SW 1271 (cell line): ENCODE measurements at regions not wholly inside any gene's neighbourhood (a gene's known extent, or its start where the extent isn't known, plus 50 kb on each side); places are given as distances from the start of the nearest gene placed in this dataset.

Experiments used
- DNase-seq, 2 experiments: peaks; one replicate each; lab custom pipeline; 2025; lab: John Stamatoyannopoulos, UW

DNA sequence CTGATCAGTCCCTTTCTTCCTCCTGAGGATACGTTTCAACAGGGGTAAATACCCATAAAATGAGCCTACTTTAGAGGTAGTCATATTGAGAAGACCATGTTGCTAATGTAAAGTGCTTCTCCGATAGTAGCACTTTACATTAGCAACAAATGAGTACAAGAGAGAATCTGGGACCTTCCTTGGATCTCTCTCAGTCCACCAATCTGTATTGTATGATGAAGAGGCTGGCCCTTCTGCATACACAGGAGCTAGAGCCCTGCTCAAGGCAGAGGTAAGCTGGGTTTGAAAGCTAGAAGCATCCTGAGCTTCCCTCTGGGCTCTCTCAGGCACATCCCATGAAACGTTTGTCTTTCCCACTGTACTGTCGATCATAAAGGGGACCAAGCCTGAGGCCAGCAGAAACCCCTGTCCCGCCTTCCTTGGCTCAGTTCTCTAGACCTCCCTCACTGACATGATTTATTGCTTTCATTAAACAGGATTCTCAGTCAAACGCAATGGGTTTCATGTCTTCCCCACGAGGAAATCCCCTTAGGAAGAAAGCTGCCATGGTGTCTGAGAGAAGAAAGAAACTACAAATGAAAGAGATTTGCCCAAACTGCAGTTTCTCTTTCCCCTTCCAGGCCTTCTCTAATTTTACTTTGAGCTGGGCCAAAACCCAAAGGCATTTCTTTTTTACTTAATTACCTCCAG lies 62.8 kb upstream of the BCAR3 start:
- DNase-seq: no peak

DNA sequence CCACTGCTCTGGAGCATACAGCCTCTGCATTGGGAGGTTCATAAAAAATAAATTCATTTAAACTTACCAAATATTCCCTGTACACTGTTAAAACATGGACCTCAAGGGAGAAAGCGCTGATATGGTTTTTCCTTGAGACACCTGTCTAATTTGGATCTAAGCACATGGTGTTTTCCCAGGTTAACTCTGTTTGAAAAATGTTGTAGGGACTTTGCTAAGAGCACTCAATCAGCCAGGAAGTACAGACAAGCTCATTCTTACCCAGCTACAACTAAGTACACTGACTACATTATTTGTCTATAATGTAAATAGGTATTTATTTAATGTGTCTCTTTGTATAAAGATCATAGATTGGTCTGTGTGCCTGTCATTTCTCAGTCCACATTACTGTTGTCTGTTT lies 61.8 kb upstream of the BCAR3 start:
- no peak for DNase-seq

DNA sequence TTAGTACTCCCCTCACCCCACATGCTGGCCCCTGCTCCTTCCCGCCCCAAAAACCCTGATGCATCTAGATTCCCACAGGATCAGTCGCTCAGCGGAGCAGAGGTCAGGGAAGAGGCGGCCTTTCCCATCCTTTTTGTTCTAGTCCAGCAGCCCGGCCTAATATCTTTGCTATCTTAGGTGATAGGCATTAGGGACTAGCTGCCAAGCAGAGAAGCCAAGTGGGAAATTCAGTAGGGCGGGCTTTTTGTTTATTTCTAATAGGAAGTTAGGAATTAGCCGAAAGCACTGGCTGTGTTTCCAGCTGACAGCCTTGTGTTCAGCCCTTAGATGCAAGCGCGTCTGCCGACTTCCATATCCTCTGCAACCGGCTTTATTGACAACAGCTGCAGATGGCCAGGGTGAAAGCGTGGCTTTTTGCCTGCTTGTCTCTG lies 59.0 kb upstream of the BCAR3 start:
- DNase-seq: no peak

DNA sequence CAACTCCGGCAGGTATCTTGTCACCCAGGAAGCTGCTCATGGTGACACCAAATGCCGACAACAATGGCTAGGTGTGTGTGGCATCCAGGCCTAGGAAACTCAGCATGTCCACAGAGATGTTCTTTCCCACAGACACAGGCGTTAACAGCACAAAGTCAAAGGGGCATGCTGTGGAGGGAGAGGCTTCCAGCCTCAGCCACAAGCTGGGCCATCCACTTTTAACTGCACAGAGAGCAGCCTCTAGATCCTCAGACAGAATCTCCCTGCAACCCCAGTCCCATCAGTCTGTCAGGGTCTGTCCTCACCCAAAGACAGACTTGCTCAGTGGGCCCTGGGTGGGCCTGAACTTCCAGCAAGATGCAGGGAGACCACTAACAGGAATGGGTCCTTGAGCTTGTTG lies 58.5 kb upstream of the BCAR3 start:
- DNase-seq: no peak

DNA sequence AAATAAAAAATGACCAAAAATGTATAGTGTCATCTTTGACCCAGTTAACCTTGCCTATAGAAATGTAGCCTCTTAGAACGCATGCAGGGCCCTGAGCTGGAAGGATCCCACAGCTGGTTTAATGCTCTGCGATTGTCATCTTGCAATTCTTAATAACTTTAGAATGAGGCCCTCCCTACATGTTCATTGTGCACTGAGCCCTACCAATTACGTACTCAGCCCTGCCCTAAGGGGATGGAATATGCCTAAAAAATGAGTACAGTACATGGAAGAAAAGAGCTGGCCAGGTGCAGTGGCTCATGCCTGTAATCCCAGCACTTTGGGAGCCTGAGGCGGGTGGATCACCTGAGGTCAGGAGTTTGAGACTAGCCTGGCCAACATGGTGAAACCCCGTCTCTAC lies 57.8 kb upstream of the BCAR3 start:
- DNase-seq: no peak

DNA sequence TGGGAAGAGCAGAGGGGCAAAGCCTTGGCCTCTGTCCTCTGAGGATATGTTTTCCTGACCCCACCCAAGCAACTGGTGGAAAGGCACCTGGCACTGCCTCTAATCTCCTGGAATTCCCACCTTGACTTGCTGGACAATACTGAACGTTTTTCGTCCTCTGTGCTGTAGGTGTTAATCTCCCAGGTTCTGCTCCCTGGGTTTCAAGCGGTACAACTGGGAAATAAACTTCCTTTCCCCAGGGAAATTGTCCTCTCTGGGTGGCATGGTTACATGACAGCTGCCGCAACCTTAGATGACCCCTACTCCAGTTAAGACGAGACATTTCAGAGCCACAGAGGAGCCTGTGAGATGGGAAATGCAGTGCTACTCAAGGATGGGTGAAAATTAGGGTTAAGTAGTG lies 57.3 kb upstream of the BCAR3 start:
- DNase-seq: no peak

DNA sequence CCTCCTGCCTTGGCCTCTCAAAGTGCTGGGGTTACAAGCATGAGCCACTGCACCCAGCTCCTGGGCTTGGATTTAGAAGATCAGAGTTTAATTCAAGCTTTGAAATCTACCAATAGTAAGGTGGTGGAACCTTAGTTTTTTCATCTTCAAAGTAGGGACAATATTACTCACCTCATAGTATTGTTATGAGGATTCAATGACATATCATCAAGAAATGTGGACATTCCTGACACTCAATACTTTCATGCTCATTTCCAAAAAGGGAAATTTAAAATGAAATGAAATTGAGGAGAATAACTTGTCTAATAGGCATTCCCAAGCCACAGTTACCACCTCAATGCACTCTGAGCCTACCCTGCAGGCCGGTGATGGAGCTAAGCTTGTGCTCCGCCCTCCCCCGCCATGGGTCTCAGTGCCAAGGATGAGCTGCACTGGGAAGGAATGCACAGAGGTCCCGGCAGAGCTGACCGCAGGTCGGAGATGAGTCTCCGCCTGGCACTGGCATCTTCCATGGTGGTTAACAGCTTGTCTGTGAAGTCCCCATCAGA lies 56.5 kb upstream of the BCAR3 start:
- peak; percentile 43 to 61 for DNase-seq

DNA sequence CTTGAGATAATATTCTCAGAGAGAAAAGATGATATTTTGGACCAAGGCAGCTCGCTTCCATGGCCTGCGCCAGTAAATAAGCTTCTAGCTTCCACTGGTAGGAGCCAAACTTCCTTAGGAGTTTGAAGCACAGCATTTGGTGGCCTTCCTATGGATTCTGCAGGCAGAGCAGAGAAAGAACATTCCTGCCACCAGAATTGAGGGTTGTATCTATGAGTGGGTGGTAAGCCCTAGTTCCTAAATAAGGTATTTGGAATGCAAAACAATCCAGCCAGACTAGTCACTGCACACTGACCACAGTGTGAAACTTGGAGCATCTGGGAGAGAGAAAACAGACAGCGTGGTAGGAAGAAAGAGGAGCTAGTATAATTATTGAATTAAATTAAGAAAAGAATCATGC lies 54.1 kb upstream of the BCAR3 start:
- DNase-seq: peak in 1 of 2 experiments; percentile 23

DNA sequence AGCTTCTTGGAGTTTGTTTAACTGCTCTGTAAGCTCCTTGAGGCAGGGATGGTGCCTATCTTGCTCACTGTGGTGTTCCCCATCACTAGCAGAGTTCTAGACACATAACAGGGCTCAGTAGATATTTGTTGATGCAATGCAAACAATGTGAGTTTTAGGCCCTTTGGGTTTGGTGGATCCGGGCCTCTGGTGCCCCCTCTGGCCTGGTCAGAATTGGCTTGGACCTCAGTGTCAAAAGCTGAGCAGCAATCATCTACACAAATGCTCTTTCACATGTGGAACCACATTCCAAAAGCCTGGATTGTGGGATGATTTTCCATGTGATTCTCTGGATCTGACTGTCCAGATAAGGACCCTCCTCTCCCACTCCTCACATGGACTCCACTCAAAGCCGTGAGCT lies 53.4 kb upstream of the BCAR3 start:
- no peak for DNase-seq

DNA sequence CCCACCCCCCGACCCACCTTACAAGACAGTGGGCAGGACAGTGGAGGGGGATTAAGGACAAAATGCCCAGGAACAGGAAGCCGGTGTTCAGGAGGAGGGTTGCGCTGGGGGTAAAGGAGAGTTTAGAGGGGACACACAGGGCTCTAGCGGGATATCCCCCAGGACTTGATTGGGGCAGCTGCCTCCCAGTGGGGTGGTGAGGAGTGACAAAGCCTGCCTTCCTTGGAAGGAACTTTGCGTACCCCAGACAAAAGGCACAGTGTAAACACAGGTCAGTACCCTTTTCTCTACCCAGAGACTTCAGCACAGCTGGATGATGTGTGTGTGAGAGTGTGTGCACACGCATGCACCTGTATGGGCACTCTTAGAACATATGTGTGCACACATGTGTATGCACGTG lies 51.7 kb upstream of the BCAR3 start:
- DNase-seq: no peak

DNA sequence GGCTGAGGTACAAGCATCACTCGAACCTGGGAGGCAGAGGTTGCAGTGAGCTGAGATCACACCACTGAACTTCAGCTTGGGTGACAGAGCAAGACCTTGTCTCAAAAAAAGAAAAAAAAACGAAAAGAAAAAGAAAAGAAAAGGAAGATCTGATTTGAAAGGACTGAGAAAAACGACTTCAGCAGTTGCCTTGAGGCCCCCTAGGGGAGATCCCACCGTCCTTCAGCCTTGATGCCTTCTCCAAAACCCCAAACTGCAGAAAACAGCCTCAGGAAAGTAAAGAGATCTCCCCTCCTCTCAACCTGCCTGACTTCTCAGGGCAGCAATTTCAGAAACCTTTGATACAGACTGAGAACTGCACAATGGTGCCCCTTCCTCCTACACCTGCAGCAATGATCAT lies 50.9 kb upstream of the BCAR3 start:
- no peak for DNase-seq
